Panc1 (cell line): ENCODE measurements at regions not wholly inside any gene's neighbourhood (a gene's known extent, or its start where the extent isn't known, plus 50 kb on each side); places are given as distances from the start of the nearest gene placed in this dataset.

ENCODE experiments used
- ATAC-seq: fragments of 200-7000 bp; cut with Tn5 transposase; 2 replicates; pipeline ENCODE4 v1.9.1; 2020; ENCODE audit warnings: mild to moderate bottlenecking, moderate library complexity
- BruUV-seq: library from RNA; stranded (reverse); fragments of 400-500 nt; replicated peaks from 2 replicates; lab custom pipeline; 2021; lab: Mats Ljungman, UMichigan
- CTCF ChIA-PET: fragments of 300-600 bp; sonication (Branson Sonifier 250); formaldehyde crosslinking; loops from one replicate; lab custom pipeline; 2022; ENCODE audit warnings: antibody characterized with exemption; lab: Charles Lee
- POLR2A ChIA-PET: fragments of 300-600 bp; sonication (Branson Sonifier 250); formaldehyde crosslinking; loops from one replicate; lab custom pipeline; 2022; ENCODE audit warnings: antibody characterized with exemption; lab: Charles Lee
- DNase-seq: peaks from one replicate; pipeline ENCODE4 v3.0.0-alpha.2; 2010; ENCODE audit warnings: low read depth, low spot score
- H3K27ac ChIP-seq: 2 replicates; pipeline ENCODE4 v1.5.1; 2011; ENCODE audit warnings: mild to moderate bottlenecking, low read length, inconsistent platforms
- H3K27me3 ChIP-seq: fragments of 200-500 bp; sonication (Bioruptor generic); 2 replicates; pipeline ENCODE4 v1.6.0; 2014; ENCODE audit warnings: low read length, inconsistent platforms; ENCODE audit not compliant: control insufficient read depth, insufficient read depth
- H3K36me3 ChIP-seq: fragments of 200-500 bp; sonication (Bioruptor generic); 2 replicates; pipeline ENCODE4 v1.5.1; 2014; ENCODE audit warnings: inconsistent platforms, mild to moderate bottlenecking, low read length, moderate library complexity; ENCODE audit not compliant: control insufficient read depth, insufficient read depth
- H3K4me1 ChIP-seq: 2 replicates; pipeline ENCODE4 v1.5.1; 2011; ENCODE audit warnings: inconsistent platforms, mild to moderate bottlenecking, low read length, moderate library complexity; ENCODE audit not compliant: control insufficient read depth, insufficient read depth
- H3K4me3 ChIP-seq, 2 experiments: 2 replicates each; pipeline ENCODE4 v1.5.1; 2011 to 2012; ENCODE audit warnings: low read depth in 2 of 2, low read length in 2 of 2, mild to moderate bottlenecking in 2 of 2, inconsistent platforms in 1 of 2, moderate library complexity in 1 of 2
- H3K9me3 ChIP-seq: fragments of 200-500 bp; sonication (Bioruptor generic); 2 replicates; pipeline ENCODE4 v1.5.1; 2014; ENCODE audit warnings: low read depth, mild to moderate bottlenecking, inconsistent platforms, low read length, moderate library complexity; ENCODE audit not compliant: control insufficient read depth, insufficient read depth
- POLR2AphosphoS5 ChIP-seq: IDR thresholded peaks from 2 replicates; pipeline ENCODE4 v1.6.1; 2012; ENCODE audit warnings: mild to moderate bottlenecking, low read depth, low read length, moderate library complexity
- SIN3A ChIP-seq: IDR thresholded peaks from 2 replicates; pipeline ENCODE4 v1.6.1; 2012; ENCODE audit warnings: low read depth, mild to moderate bottlenecking, low read length, moderate library complexity, borderline replicate concordance; ENCODE audit not compliant: insufficient read depth
- TCF7L2 ChIP-seq: IDR thresholded peaks from 2 replicates; pipeline ENCODE4 v1.6.1; 2011; ENCODE audit warnings: mild to moderate bottlenecking, low read depth, low read length, inconsistent platforms
- in situ Hi-C: cut with HindIII; loops from 2 replicates; pipeline ENCODE4 v1.10.0; 2016; ENCODE audit warnings: low sequenced_read_pairs, low pct_unique_long_range_greater_than_20kb
- intact Hi-C: fragments of 100-400 bp; cut with micrococcal nuclease; formaldehyde crosslinking; loops from one replicate; pipeline ENCODE4 v1.10.0; 2022; ENCODE audit not compliant: unreplicated experiment
- TF ChIP-seq, protein P1 (sequence below): fragments of 450-650 bp; IDR thresholded peaks from 2 replicates; pipeline ENCODE4 v1.5.1; 2017; ENCODE audit warnings: mild to moderate bottlenecking
- TF ChIP-seq, protein P2 (sequence below), 2 experiments: IDR thresholded peaks; 2 replicates each; pipeline ENCODE4 v1.6.1; 2011 to 2012; ENCODE audit warnings: low read depth in 2 of 2, control low read depth in 1 of 2, low read length in 1 of 2, mild to moderate bottlenecking in 1 of 2, moderate library complexity in 1 of 2; ENCODE audit not compliant: insufficient read depth in 1 of 2

DNA sequence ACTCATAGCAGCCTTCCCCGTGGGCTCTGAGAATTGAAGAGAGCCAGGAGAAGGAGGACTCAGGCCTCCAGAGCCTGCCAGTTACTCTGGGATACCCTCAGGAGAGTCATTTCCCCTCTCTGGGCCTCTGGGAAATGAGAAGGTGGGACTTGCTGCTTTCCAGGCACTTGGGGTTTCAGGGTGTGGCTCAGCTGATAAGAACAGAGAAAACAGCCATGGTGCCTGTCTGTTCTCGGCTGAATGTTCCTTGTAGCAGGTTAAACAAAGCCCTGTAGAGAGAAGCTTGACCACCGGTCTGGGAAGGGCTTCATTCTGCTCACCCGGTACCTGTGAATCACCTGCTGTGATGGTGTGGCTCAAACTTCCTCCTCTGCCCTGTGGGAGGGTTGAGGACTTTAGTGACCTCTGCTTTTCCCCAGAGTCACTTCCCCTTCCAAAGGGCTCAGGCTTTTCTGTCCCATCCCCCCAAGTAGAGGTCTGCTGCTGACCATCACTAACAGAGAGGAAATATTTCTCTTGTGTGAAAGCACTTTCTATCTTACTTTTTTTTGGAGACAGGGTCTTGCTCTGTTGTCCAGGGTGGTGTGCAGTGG lies 212.4 kb upstream of the GALNT17 start:
- in situ Hi-C loops, result no loop called here

DNA sequence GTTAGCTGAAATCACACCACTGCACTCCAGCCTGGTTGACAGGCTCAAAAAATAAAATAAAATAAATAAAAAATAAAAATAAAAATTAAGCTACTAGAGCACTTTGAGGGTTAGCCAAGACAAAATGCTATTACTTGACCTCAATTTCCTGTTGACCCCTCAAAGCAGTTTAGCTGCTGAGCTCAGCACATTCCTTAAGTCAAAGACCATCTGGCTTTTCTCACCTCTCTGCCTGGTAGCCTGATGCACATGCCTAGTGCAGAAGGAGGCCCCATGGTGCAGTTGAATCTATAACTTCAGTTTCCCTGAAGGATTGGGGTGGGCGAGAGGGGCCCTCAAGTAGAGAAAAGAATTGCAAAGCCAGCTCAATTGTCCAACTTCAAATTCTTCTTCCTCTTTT lies 211.1 kb upstream of the GALNT17 start:
- Histone ChIP-seq H3K36me3 (no peaks in the 10 kb centered on the region), H3K9me3 (no peaks in the 10 kb centered on the region), H3K27ac (no peak overlapping the region), H3K27me3 (no peaks in the 10 kb centered on the region), H3K4me1 (no peaks in the 10 kb centered on the region), H3K4me3 (no peak overlapping the region)
- BruUV-seq, result no TSS peak
- intact Hi-C loops, result no loop called here
- in situ Hi-C loops, result no loop called here
- DNase-seq (no peak), ATAC-seq (no peak)
- CTCF ChIA-PET, result no interaction called here
- TF ChIP-seq, protein P1, sequence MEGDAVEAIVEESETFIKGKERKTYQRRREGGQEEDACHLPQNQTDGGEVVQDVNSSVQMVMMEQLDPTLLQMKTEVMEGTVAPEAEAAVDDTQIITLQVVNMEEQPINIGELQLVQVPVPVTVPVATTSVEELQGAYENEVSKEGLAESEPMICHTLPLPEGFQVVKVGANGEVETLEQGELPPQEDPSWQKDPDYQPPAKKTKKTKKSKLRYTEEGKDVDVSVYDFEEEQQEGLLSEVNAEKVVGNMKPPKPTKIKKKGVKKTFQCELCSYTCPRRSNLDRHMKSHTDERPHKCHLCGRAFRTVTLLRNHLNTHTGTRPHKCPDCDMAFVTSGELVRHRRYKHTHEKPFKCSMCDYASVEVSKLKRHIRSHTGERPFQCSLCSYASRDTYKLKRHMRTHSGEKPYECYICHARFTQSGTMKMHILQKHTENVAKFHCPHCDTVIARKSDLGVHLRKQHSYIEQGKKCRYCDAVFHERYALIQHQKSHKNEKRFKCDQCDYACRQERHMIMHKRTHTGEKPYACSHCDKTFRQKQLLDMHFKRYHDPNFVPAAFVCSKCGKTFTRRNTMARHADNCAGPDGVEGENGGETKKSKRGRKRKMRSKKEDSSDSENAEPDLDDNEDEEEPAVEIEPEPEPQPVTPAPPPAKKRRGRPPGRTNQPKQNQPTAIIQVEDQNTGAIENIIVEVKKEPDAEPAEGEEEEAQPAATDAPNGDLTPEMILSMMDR, result no peak
- TF ChIP-seq POLR2AphosphoS5 (no peak), SIN3A (no peak), TCF7L2 (no peak)
- TF ChIP-seq, protein P2, sequence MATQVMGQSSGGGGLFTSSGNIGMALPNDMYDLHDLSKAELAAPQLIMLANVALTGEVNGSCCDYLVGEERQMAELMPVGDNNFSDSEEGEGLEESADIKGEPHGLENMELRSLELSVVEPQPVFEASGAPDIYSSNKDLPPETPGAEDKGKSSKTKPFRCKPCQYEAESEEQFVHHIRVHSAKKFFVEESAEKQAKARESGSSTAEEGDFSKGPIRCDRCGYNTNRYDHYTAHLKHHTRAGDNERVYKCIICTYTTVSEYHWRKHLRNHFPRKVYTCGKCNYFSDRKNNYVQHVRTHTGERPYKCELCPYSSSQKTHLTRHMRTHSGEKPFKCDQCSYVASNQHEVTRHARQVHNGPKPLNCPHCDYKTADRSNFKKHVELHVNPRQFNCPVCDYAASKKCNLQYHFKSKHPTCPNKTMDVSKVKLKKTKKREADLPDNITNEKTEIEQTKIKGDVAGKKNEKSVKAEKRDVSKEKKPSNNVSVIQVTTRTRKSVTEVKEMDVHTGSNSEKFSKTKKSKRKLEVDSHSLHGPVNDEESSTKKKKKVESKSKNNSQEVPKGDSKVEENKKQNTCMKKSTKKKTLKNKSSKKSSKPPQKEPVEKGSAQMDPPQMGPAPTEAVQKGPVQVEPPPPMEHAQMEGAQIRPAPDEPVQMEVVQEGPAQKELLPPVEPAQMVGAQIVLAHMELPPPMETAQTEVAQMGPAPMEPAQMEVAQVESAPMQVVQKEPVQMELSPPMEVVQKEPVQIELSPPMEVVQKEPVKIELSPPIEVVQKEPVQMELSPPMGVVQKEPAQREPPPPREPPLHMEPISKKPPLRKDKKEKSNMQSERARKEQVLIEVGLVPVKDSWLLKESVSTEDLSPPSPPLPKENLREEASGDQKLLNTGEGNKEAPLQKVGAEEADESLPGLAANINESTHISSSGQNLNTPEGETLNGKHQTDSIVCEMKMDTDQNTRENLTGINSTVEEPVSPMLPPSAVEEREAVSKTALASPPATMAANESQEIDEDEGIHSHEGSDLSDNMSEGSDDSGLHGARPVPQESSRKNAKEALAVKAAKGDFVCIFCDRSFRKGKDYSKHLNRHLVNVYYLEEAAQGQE (IDR thresholded peaks at IDR 0.05; ENCODE audit: insufficient read depth in 1 of 2, low read depth in 2 of 2, low read length in 1 of 2), result no peak
- POLR2A ChIA-PET, result no interaction called here

More for the DNA sequence above, 212.4 kb upstream of the GALNT17 start:
- intact Hi-C loops, result no loop called here
- ATAC-seq (no peak), DNase-seq (no peak)
- no peaks in the 10 kb centered on the region for H3K4me1 ChIP-seq
- no TSS peak for BruUV-seq
- H3K27me3 ChIP-seq, result no peaks in the 10 kb centered on the region
- TF ChIP-seq, protein P1, result no peak
- TF ChIP-seq, protein P2 (IDR thresholded peaks at IDR 0.05; ENCODE audit: insufficient read depth in 1 of 2, low read depth in 2 of 2, low read length in 1 of 2), result no peak
- TF ChIP-seq TCF7L2, result no peak
- TF ChIP-seq SIN3A, result no peak
- no peak for TF ChIP-seq POLR2AphosphoS5
- H3K36me3 ChIP-seq, result no peaks in the 10 kb centered on the region
- H3K9me3 ChIP-seq, result no peaks in the 10 kb centered on the region
- ChIA-PET CTCF (no interaction called here), POLR2A (no interaction called here)
- no peak overlapping the region for H3K27ac ChIP-seq
- H3K4me3 ChIP-seq, result no peak overlapping the region
